Suppressor macrophage treated with lipopolysaccharide for 4 hours (primary cell): ENCODE measurements at regions not wholly inside any gene's neighbourhood (a gene's known extent, or its start where the extent isn't known, plus 50 kb on each side); places are given as distances from the start of the nearest gene placed in this dataset.
"Not testable (repeated sequence)": the region's sequence is repeated elsewhere in the genome, so short reads cannot be mapped to it uniquely, and the experiment has no call there.

Experiments used
- DNase-seq: peaks from one replicate; pipeline ENCODE4 v3.0.0-alpha.2; 2020

DNA sequence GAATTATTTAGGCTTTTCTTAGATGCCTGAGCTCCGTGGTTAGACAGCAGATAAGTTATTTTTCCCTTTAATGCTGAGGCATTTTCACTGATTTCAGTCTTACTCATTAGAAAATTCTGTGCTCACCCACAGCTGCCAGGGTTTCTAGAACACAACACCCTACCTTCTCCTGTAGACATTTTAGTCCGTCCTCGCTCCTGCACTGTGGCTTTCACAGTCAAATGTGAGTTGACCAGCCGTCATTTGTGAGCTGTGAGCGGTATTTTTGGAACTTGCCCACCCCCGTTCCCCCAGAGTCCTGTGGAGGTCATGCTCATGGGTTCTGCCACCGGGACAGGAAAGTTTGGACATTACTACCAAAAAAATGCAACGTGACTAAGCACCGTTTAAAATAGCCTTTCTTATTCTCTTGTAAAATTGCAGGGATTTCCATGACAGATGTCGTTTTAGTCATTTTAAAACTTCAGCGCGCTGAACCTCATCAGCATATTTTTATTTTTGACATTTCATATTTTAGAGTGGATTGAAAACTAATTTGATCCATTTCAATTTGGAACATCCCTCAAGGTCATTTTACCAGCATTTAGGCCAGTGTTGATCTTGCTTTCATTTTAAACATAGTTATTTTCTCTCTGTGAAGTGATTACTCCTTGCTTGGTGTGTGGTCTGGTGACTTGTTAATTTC is 249.6 kb upstream of the PLGLB2 start:
- DNase-seq, result peak; percentile 25

- not testable (repeated sequence) for DNase-seq
Observed at GRCh38 chr2:87498854-87499238, 249.0 kb upstream of the PLGLB2 start.

GRCh38 chr2:87499860-87500259 is 248.0 kb upstream of the PLGLB2 start:
- DNase-seq, result peak; percentile 28

GRCh38 chr2:87500421-87500820 is 247.5 kb upstream of the PLGLB2 start:
- not testable (repeated sequence) for DNase-seq

DNA sequence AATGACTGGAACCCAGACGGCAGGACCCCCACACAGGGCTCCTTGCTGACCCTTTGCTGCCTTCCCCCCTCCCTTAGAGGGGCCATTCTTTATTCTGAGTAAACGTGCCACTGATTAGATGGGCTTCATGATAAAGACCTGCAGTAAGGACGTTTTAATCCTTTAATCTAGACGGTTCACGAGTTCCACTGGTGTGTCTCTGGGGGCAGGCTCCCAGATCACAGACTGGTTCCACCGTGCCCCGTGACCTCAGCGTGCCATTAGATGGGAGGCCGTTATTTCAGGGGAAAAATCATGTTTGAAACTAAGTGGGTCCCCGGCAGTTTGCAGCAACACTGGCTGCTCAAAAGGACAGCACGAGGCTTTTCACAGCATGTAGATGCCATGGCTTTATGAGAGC is 246.9 kb upstream of the PLGLB2 start:
- not testable (repeated sequence) for DNase-seq

DNA sequence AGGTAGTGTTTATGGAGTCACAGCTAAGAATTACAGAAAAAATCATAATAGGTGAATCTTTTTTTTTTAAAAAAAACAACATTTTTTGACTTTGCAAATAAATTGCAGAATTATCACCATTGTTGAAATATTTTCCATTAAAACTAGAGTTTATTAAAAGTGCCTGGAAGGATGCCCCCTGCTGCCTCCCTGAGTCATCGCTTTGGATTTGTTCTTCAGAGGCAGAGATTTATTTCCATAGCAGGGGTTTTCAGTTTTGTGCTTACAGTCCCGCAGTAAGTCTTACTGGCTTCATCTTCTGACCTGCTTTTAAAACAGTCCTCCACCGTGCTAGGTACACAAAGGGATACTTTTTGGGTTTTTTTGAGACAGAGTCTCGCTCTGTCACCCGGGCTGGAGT is 244.9 kb upstream of the PLGLB2 start:
- not testable (repeated sequence) for DNase-seq

DNA sequence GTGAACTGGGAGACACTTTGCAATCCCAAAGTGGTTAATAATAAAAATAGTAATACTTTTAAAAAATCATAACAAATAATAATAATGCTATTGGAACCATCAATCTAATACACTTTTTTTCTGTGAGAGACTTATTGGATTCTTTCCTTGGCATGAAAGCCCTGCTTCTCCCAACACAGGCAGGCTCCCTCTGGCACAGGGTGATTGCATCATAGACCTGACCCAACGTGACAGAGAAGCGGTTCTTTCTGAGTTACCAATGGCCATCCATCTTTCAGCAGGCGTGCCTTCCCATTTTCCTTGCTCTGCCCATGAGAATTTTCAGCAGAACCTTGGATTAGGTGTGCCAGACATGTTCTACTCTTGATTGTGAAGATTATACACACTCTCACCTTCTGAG is 242.6 kb upstream of the PLGLB2 start:
- not testable (repeated sequence) for DNase-seq

- not testable (repeated sequence) for DNase-seq
Observed at GRCh38 chr2:87505909-87506308, 242.0 kb upstream of the PLGLB2 start.

DNA sequence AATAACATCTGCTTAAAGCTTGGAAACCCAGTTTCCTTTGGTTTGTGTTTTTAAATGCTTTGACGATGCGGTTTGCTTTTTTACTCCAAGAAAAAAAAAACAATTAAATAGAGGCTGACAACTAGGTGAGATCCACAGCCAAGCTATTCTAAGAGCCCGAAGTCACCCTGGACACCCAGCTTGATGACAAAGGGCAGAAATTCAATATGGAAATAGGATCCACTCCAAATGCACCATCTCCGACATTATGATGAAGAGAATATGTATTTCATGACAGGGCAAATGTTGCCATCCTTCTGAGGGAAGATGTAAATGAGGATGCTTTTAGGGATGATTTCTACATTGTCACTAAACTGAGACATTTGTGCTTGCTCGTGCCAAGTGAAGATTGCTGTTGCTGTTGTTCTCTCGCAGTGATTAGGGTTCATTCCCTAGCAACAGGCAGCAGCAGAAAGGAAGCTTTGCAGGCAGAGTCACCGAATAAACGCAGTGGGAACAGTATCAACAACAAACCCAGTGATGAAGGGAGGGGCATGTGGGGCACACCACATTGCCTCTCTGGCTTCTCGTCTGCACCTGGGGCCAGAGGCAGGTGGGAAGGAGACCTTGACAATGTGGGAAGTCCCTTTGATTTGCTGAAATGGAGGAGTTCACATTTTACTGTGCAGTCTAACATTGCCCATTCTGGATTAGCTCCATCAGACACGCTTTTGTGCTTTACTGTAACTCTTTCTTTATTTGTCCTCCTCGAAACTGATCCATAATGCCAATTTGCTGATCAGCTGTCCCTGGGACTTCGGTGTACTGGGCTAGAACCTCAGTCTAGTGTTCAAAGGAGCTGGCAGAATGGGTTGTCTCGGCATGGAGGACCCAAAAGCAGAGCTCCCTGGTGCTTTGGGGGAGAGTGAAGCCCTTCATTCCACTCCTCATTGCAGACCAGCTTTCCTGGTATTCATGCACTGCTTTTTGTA is 240.2 kb upstream of the PLGLB2 start:
- DNase-seq, result not testable (repeated sequence)

DNA sequence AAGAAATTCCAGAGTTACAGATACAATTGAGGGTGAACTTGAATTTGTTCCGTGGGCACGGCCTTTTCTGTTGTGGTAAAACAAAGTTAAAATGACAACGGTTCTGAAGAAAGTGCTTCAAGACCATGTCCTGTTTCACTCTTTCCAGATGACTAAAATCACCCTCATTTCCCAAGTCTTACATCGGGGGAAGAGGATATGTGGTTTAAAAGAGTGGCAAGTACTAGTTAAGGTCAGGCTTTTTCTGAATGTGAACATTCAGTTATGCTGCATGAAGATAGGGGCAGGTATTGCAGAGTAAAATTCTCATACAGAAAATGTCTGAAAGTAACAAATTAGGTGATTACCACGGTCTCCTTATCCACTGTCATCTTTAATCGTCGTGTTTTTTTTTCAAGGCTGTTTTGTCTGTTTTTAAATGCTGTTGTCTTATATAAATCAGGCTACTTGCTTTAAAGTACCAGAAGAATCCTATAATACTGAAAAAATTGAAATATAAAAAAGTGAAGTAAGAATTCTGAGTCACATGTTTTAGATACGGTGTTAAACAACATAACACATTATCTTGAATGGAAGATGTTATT is 236.6 kb upstream of the PLGLB2 start:
- DNase-seq, result not testable (repeated sequence)

DNA sequence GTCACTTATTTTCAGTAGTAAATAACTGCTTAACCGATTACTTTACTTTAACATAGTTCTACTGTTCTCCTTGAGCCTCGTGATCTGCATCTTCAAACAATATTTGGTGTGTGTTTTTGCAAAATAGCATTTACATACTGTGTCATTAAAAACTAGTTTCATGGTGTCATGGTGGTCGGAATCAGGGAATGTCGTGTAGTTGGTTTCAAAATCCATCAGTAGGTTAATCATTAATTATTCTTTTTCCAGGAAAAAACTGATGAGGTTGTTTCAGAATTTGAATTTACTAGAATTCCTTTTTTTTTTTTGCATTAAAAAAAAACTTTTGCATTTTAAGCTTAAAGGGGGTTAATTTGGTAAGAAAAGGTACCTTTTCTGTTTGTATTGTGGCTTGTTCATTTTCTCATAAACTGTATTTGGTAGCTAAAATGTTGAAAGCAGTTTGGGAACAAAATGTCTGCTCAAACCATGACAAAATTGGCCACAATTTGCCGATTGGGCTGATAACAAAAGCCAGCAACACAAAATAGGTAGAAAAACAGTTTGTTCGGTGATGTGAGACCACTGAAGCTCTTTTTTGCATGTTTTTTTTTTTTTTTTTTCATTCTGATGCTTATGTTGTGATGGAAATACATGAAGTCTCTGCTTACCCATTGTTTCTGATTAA is 234.9 kb upstream of the PLGLB2 start:
- not testable (repeated sequence) for DNase-seq

GRCh38 chr2:87514034-87514433 is 233.9 kb upstream of the PLGLB2 start:
- not testable (repeated sequence) for DNase-seq

- not testable (repeated sequence) for DNase-seq
Observed at GRCh38 chr2:87514515-87514914, 233.4 kb upstream of the PLGLB2 start.

DNA sequence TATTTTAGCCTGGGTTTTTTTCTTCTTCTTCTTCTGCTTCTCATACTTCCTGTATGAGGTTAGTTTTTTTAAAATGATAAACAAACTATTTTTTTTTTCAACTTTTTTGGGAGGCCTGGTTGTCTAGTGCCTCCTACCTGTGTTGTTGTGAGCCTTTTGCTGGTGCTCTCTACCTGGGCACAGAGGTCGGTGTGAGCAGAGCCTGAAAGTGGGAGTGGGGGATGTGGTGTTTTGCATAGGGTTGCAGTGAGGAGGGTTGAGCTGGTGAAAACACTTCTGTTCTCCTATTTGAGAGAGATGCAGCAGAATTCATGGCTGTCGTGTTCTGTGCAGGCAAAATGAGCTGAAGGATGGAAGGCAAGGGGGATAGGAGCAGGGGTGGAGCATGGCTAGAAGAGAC is 232.7 kb upstream of the PLGLB2 start:
- not testable (repeated sequence) for DNase-seq

DNA sequence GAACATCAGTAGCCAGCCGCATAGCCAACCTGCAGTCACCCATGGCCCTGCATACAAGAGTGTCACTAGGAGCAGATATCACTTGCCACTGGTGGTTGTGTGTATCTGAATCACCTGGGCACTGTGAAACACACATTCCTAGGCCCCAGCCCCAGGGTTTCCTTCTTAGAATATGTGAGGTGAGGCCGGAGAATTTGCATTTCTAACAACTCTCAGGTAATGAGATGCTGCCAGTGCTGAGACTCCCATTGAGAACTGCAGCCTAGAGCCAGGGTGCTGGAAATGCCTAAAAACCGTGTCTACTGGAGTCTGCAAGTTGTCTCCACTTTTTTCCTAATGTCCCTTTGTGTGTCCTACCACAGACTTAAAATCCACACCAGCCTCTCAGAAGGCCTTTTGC is 232.0 kb upstream of the PLGLB2 start:
- not testable (repeated sequence) for DNase-seq

GRCh38 chr2:87516369-87516967 is 231.4 kb upstream of the PLGLB2 start:
- not testable (repeated sequence) for DNase-seq

GRCh38 chr2:87517438-87517837 is 230.4 kb upstream of the PLGLB2 start:
- not testable (repeated sequence) for DNase-seq

- not testable (repeated sequence) for DNase-seq
Observed at GRCh38 chr2:87518066-87518465, 229.8 kb upstream of the PLGLB2 start.

DNA sequence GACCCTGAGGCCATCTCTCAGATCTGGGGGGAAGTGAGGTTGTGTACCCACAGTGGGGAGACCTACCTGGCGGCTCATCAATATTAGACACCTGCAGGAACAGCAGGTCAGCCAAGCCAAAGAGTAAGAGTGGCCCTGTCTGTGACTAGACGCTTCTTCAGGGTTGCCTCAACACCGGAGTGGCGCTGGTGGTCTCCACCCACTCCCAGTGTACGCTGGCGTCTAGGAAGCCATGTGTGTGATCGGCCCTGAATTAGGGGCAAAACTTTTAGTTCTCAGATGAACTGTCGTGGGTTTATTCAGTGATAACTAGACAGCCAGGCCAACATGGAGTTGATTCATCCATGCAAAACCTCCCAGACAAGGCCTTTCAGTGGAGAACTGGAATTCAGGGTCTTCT is 229.3 kb upstream of the PLGLB2 start:
- DNase-seq, result not testable (repeated sequence)

GRCh38 chr2:87519158-87520011 is 228.5 kb upstream of the PLGLB2 start:
- peak; percentile 68 for DNase-seq

DNA sequence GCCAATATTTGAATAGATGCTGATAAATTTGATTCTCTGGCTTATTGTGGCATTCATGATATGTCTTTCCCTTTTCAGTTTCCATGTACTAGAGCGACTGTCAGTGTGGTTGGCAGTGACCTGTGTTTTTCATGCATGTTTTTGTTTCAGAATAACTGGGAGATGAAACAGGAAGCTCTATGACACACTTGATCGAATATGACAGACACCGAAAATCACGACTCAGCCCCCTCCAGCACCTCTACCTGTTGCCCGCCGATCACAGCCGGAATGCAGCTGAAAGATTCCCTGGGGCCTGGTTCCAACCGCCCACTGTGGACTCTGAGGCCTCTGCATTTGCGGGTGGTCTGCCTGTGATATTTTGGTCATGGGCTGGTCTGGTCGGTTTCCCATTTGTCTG is 226.8 kb upstream of the PLGLB2 start:
- DNase-seq, result peak; percentile 9
